Body of pancreas (tissue), 4 donors: ENCODE measurements at regions not wholly inside any gene's neighbourhood (a gene's known extent, or its start where the extent isn't known, plus 50 kb on each side); places are given as distances from the start of the nearest gene placed in this dataset.

Source experiments
- POLR2A ChIP-seq, 3 donors: fragments of 450-650 bp; IDR thresholded peaks; one replicate each; pipeline ENCODE4 v1.6.1; 2016; ENCODE audit warnings: antibody characterized with exemption in 3 of 3, mild to moderate bottlenecking in 2 of 3
- TF ChIP-seq, protein P1 (sequence below), 7 experiments: fragments of 450-650 bp in 4 of 7; fragments of 200-600 bp in 3 of 7; sonication (generic) in 3 of 7; IDR thresholded peaks; one replicate each; pipeline ENCODE4 v1.5.1; 2016 to 2019; ENCODE audit warnings: antibody characterized with exemption in 7 of 7

DNA sequence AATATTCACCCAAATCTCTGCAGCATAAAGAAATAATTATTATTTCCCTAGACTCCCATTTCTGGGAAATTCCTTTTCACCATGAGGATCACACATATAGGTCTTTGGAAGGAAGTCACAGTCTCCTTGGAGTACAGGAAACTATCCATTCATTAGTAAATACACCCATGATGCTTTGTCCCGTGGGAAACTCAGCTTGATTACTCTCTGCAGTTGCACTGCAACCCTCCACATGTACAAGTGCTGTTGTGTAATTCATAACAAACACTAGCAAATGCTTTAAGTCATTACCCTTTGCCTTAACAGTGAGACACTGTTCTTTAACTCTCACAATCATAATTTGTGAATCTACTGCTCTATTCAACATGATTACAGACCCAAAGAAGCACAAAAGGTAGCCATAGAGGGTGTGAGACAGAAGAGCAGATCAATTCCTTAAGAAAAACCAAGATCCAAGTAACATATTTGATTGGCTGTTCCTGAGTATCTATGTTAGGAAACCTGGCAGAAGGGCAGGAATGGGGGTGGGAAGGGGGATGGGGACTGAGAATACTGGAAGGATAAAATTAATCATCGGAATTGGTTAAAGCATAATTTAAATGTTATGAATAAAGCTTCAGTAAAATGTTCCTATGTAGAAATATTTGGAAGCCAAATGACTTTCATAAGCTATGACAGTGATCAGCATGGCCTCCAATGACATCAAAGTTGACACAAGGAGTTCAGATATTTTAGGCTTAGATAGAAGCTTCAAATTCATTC, 268.0 kb downstream of the HACE1 start:
- TF ChIP-seq, protein P1, sequence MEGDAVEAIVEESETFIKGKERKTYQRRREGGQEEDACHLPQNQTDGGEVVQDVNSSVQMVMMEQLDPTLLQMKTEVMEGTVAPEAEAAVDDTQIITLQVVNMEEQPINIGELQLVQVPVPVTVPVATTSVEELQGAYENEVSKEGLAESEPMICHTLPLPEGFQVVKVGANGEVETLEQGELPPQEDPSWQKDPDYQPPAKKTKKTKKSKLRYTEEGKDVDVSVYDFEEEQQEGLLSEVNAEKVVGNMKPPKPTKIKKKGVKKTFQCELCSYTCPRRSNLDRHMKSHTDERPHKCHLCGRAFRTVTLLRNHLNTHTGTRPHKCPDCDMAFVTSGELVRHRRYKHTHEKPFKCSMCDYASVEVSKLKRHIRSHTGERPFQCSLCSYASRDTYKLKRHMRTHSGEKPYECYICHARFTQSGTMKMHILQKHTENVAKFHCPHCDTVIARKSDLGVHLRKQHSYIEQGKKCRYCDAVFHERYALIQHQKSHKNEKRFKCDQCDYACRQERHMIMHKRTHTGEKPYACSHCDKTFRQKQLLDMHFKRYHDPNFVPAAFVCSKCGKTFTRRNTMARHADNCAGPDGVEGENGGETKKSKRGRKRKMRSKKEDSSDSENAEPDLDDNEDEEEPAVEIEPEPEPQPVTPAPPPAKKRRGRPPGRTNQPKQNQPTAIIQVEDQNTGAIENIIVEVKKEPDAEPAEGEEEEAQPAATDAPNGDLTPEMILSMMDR (IDR thresholded peaks at IDR 0.05), result no peak
- TF ChIP-seq POLR2A (IDR thresholded peaks at IDR 0.05), result no peak
